ENCODE measurements at regions not wholly inside any gene's neighbourhood (a gene's known extent, or its start where the extent isn't known, plus 50 kb on each side); places are given as distances from the start of the nearest gene placed in this dataset.

- no peaks in the 10 kb centered on the region for H3K23me2 ChIP-seq (ENCODE audit: low read depth, low read length)
- no peaks in the 10 kb centered on the region for H3K36me3 ChIP-seq (ENCODE audit: control insufficient read depth in 2 of 4, insufficient read depth in 4 of 4, low read length in 3 of 4)
- no peak overlapping the region for H3K4me2 ChIP-seq (ENCODE audit: insufficient read depth in 1 of 2, low read depth in 2 of 2, low read length in 2 of 2)
- H3K4me1 ChIP-seq (replicated peaks in 1 of 4; ENCODE audit: control insufficient read depth in 3 of 4, insufficient read depth in 4 of 4, low read length in 3 of 4) = no peaks in the 10 kb centered on the region; a peak in 1 of 7 replicates
- no peaks in the 10 kb centered on the region for H3K79me1 ChIP-seq (ENCODE audit: low read depth, low read length)
- FAIRE-seq (no peak), DNase-seq (ENCODE audit: low read depth in 1 of 2, low spot score in 2 of 2) (no peak)
- H3K23ac ChIP-seq (ENCODE audit: insufficient read length) = no peak overlapping the region
- no peak overlapping the region for H2BK5ac ChIP-seq (ENCODE audit: low read depth, low read length)
- H4K5ac ChIP-seq (ENCODE audit: insufficient read length, low read depth, low read length) = no peak overlapping the region
- H3K4me3 ChIP-seq (ENCODE audit: extremely low read depth in 1 of 4, insufficient read depth in 2 of 4, low read depth in 3 of 4, low read length in 4 of 4) = no peak overlapping the region
- H2BK20ac ChIP-seq (ENCODE audit: low read length) = no peak overlapping the region
- H3K18ac ChIP-seq (ENCODE audit: extremely low read depth, low read length) = no peak overlapping the region
- H2BK15ac ChIP-seq (ENCODE audit: low read length) = no peak overlapping the region
- H2AK5ac ChIP-seq (ENCODE audit: low read depth, low read length) = no peak overlapping the region
- H4K91ac ChIP-seq (replicated peaks; ENCODE audit: insufficient read length, low read length) = no peak overlapping the region
- no peaks in the 10 kb centered on the region for H3K9me3 ChIP-seq (ENCODE audit: insufficient read depth in 2 of 2, low read depth in 1 of 2, low read length in 1 of 2)
- H3K56ac ChIP-seq (replicated peaks; ENCODE audit: insufficient read length, low read depth, low read length) = no peak overlapping the region
- no peak overlapping the region for H3K9ac ChIP-seq (replicated peaks in 1 of 4; ENCODE audit: extremely low read depth in 1 of 4, low read depth in 3 of 4, low read length in 3 of 4)
- H4K20me1 ChIP-seq (replicated peaks in 1 of 2; ENCODE audit: control insufficient read depth in 1 of 2, insufficient read depth in 2 of 2, low read length in 2 of 2) = no peaks in the 10 kb centered on the region
- no peak overlapping the region for H3K14ac ChIP-seq (ENCODE audit: insufficient read length)
- H4K8ac ChIP-seq (ENCODE audit: extremely low read depth, insufficient read depth, low read length) = no peak overlapping the region
- no peaks in the 10 kb centered on the region for H3K27me3 ChIP-seq (replicated peaks in 1 of 4; ENCODE audit: control insufficient read depth in 3 of 4, extremely low read depth in 1 of 4, insufficient read depth in 3 of 4, low read length in 3 of 4)
- no peak overlapping the region for H3K27ac ChIP-seq (ENCODE audit: low read depth, low read length)
- no peak overlapping the region for H2AFZ ChIP-seq (ENCODE audit: low read length)
- ChIA-PET CTCF (ENCODE audit: partially characterized antibody) (no interaction called here), POLR2A (ENCODE audit: partially characterized antibody) (no interaction called here)
- no peak overlapping the region for H2BK12ac ChIP-seq (ENCODE audit: low read depth, low read length)
- no peak overlapping the region for H2BK120ac ChIP-seq (replicated peaks; ENCODE audit: low read depth, low read length)
- no peaks in the 10 kb centered on the region for H3K79me2 ChIP-seq (ENCODE audit: control insufficient read depth in 1 of 2, insufficient read depth in 2 of 2, low read length in 2 of 2)
- TF ChIP-seq PHF8 (conservative IDR thresholded peaks at IDR 0.05; ENCODE audit: low read depth, low read length) (no peak), RBBP5 (IDR thresholded peaks at IDR 0.05; ENCODE audit: borderline replicate concordance, low read depth, low read length) (no peak), KDM1A (IDR thresholded peaks at IDR 0.05; ENCODE audit: borderline replicate concordance, low read length) (no peak), RFX5 (IDR thresholded peaks at IDR 0.05; ENCODE audit: borderline replicate concordance, low read depth, low read length) (no peak), RAD21 (IDR thresholded peaks at IDR 0.05 in 1 of 2, conservative IDR thresholded peaks at IDR 0.05 in 1 of 2; ENCODE audit: low read depth in 2 of 2, low read length in 2 of 2) (no peak), CREB1 (IDR thresholded peaks at IDR 0.05) (no peak), POLR2A (IDR thresholded peaks at IDR 0.05; ENCODE audit: control extremely low read depth in 1 of 2, low read depth in 2 of 2, low read length in 2 of 2) (no peak), NRF1 (IDR thresholded peaks at IDR 0.05; ENCODE audit: low read depth, low read length) (no peak), POU5F1 (IDR thresholded peaks at IDR 0.05; ENCODE audit: low read depth, low read length) (no peak), HDAC6 (IDR thresholded peaks at IDR 0.05; ENCODE audit: low read depth, low read length) (no peak), ATF3 (IDR thresholded peaks at IDR 0.05; ENCODE audit: insufficient read depth, low read depth, low read length) (no peak), JUN (IDR thresholded peaks at IDR 0.05; ENCODE audit: low read depth, low read length) (no peak)
- no peak overlapping the region for H3K4ac ChIP-seq (replicated peaks; ENCODE audit: insufficient read length, low read depth, low read length)
Measured at GRCh38 chr4:41442810-41443209, 95.1 kb upstream of the LIMCH1 start.
